DND-41 (cell line): ENCODE measurements at regions not wholly inside any gene's neighbourhood (a gene's known extent, or its start where the extent isn't known, plus 50 kb on each side); places are given as distances from the start of the nearest gene placed in this dataset.
"Not testable (repeated sequence)": the region's sequence is repeated elsewhere in the genome, so short reads cannot be mapped to it uniquely, and the experiment has no call there.

Experiments used
- ATAC-seq: fragments of 200-7000 bp; cut with Tn5 transposase; 3 replicates; pipeline ENCODE4 v1.9.1; 2021; ENCODE audit warnings: low read depth; ENCODE audit not compliant: insufficient read depth
- DNase-seq: peaks from one replicate; pipeline ENCODE4 v3.0.0-alpha.2; 2020
- H2AFZ ChIP-seq: 2 replicates; pipeline ENCODE4 v1.6.0; 2012; ENCODE audit warnings: low read depth, low read length
- H3K27ac ChIP-seq: 2 replicates; pipeline ENCODE4 v1.5.1; 2012; ENCODE audit warnings: low read length, inconsistent platforms
- H3K27me3 ChIP-seq: fragments of 200-600 bp; sonication (generic); 2 replicates; pipeline ENCODE4 v1.6.0; 2012; ENCODE audit warnings: low read length, mild to moderate bottlenecking, inconsistent platforms; ENCODE audit not compliant: insufficient read depth, poor library complexity
- H3K36me3 ChIP-seq: 2 replicates; pipeline ENCODE4 v1.5.1; 2012; ENCODE audit warnings: low read length, inconsistent platforms; ENCODE audit not compliant: insufficient read depth
- H3K4me1 ChIP-seq: 2 replicates; pipeline ENCODE4 v1.5.1; 2012; ENCODE audit warnings: mild to moderate bottlenecking, low read length; ENCODE audit not compliant: insufficient read depth
- H3K4me2 ChIP-seq: 2 replicates; pipeline ENCODE4 v1.6.0; 2012; ENCODE audit warnings: mild to moderate bottlenecking, moderate library complexity, low read length, inconsistent platforms; ENCODE audit not compliant: insufficient read depth
- H3K4me3 ChIP-seq, 2 experiments: fragments of 200-600 bp in 1 of 2; shearing (Covaris generic) in 1 of 2; 2 replicates each; pipeline ENCODE4 v1.5.1; 2012 to 2016; ENCODE audit warnings: inconsistent platforms in 2 of 2, low read length in 2 of 2, mild to moderate bottlenecking in 2 of 2, low read depth in 1 of 2, moderate library complexity in 1 of 2
- H3K79me2 ChIP-seq: 2 replicates; pipeline ENCODE4 v1.6.0; 2012; ENCODE audit warnings: low read length, inconsistent platforms; ENCODE audit not compliant: insufficient read depth
- H3K9ac ChIP-seq: 2 replicates; pipeline ENCODE4 v1.6.0; 2012; ENCODE audit warnings: low read depth, mild to moderate bottlenecking, inconsistent platforms, low read length, moderate library complexity
- H3K9me3 ChIP-seq: 2 replicates; pipeline ENCODE4 v1.5.1; 2012; ENCODE audit warnings: low read length, moderate library complexity, mild to moderate bottlenecking, inconsistent platforms; ENCODE audit not compliant: insufficient read depth, severe bottlenecking
- H4K20me1 ChIP-seq: 2 replicates; pipeline ENCODE4 v1.6.0; 2012; ENCODE audit warnings: low read length; ENCODE audit not compliant: insufficient read depth
- EZH2 ChIP-seq: IDR thresholded peaks from 3 replicates; pipeline ENCODE4 v1.6.1; 2012; ENCODE audit warnings: borderline replicate concordance, low read depth, mild to moderate bottlenecking, moderate library complexity, low read length, inconsistent platforms; ENCODE audit not compliant: severe bottlenecking
- TF ChIP-seq, protein P1 (sequence below): IDR thresholded peaks from 2 replicates; pipeline ENCODE4 v1.5.1; 2012; ENCODE audit warnings: borderline replicate concordance, low read length, moderate library complexity, mild to moderate bottlenecking; ENCODE audit not compliant: poor library complexity, severe bottlenecking; ENCODE audit errors: extremely low read depth

GRCh38 chr14:100429537-100429936, 106.4 kb downstream of the SLC25A47 start:
- Histone ChIP-seq H4K20me1 (no peaks in the 10 kb centered on the region), H3K36me3 (no peaks in the 10 kb centered on the region), H3K4me1 (peaks cover 26% of the 10 kb centered on the region), H3K9me3 (no peaks in the 10 kb centered on the region), H3K79me2 (peaks cover 10% of the 10 kb centered on the region; the same call in 1 of the 2 replicates), H3K4me3 (no peak overlapping the region), H3K27me3 (no peaks in the 10 kb centered on the region), H3K4me2 (no peak overlapping the region), H3K9ac (no peak overlapping the region), H3K27ac (no peak overlapping the region), H2AFZ (no peak overlapping the region)
- ATAC-seq, result no peak
- TF ChIP-seq EZH2, result no peak
- TF ChIP-seq, protein P1, sequence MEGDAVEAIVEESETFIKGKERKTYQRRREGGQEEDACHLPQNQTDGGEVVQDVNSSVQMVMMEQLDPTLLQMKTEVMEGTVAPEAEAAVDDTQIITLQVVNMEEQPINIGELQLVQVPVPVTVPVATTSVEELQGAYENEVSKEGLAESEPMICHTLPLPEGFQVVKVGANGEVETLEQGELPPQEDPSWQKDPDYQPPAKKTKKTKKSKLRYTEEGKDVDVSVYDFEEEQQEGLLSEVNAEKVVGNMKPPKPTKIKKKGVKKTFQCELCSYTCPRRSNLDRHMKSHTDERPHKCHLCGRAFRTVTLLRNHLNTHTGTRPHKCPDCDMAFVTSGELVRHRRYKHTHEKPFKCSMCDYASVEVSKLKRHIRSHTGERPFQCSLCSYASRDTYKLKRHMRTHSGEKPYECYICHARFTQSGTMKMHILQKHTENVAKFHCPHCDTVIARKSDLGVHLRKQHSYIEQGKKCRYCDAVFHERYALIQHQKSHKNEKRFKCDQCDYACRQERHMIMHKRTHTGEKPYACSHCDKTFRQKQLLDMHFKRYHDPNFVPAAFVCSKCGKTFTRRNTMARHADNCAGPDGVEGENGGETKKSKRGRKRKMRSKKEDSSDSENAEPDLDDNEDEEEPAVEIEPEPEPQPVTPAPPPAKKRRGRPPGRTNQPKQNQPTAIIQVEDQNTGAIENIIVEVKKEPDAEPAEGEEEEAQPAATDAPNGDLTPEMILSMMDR, result no peak
- no peak for DNase-seq

GRCh38 chr14:100430571-100430970, 107.4 kb downstream of the SLC25A47 start:
- peaks cover 16% of the 10 kb centered on the region for H3K4me1 ChIP-seq
- TF ChIP-seq EZH2, result no peak
- TF ChIP-seq, protein P1, result no peak
- H3K36me3 ChIP-seq, result no peaks in the 10 kb centered on the region
- no peaks in the 10 kb centered on the region for H4K20me1 ChIP-seq
- ATAC-seq (no peak), DNase-seq (no peak)
- no peak overlapping the region for H3K4me3 ChIP-seq
- no peaks in the 10 kb centered on the region for H3K27me3 ChIP-seq
- no peaks in the 10 kb centered on the region for H3K9me3 ChIP-seq
- no peak overlapping the region for H3K27ac ChIP-seq
- no peak overlapping the region for H3K9ac ChIP-seq
- no peak overlapping the region for H2AFZ ChIP-seq
- H3K4me2 ChIP-seq, result no peak overlapping the region
- peaks cover 10% of the 10 kb centered on the region; the same call in 1 of the 2 replicates for H3K79me2 ChIP-seq

DNA sequence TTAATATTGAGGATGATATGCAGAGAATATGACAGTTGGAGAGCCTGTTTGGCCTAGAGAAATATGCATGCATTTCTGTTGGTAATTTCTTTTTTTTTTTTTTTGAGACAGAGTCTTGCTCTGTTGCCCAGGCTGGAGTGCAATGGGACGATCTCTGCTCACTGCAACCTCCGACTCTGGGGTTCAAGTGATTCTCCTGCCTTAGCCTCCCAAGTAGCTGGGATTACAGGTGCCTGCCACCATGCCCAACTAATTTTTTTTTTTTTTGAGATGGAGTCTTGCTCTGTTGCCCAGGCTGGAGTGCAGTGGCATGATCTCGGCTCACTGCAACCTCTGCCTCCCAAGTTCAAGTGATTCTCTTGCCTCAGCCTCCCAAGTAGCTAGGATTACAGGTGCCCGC, 108.3 kb downstream of the SLC25A47 start:
- Histone ChIP-seq H3K4me1 (peaks cover 14% of the 10 kb centered on the region), H3K79me2 (peaks cover 10% of the 10 kb centered on the region; the same call in 1 of the 2 replicates)
- not testable (repeated sequence) for ATAC-seq, DNase-seq, H3K4me2 ChIP-seq, H3K4me3 ChIP-seq, H3K36me3 ChIP-seq, H3K27me3 ChIP-seq, H4K20me1 ChIP-seq, H2AFZ ChIP-seq, H3K9me3 ChIP-seq, H3K9ac ChIP-seq, H3K27ac ChIP-seq

GRCh38 chr14:100432652-100433427, 109.7 kb downstream of the SLC25A47 start:
- no peak for DNase-seq
- Histone ChIP-seq H3K27ac (no peak overlapping the region), H3K4me3 (no peak overlapping the region), H3K27me3 (no peaks in the 10 kb centered on the region), H3K4me1 (peaks cover 15% of the 10 kb centered on the region), H3K4me2 (no peak overlapping the region), H3K79me2 (0 out of 2 replicates have a peak, but pooled peaks cover 3% of the 10 kb centered on the region), H3K9me3 (no peaks in the 10 kb centered on the region), H3K9ac (no peak overlapping the region), H2AFZ (no peak overlapping the region), H4K20me1 (no peaks in the 10 kb centered on the region), H3K36me3 (no peaks in the 10 kb centered on the region)
- TF ChIP-seq, protein P1, result no peak
- TF ChIP-seq EZH2, result no peak
- ATAC-seq, result peak; percentile 39; the same call in 1 of the 3 replicates
